ENCODE measurements at regions not wholly inside any gene's neighbourhood (a gene's known extent, or its start where the extent isn't known, plus 50 kb on each side); places are given as distances from the start of the nearest gene placed in this dataset.

GRCh38 chr20:36099106-36099505, 55.4 kb upstream of the EPB41L1 start:
- no peak for TF ChIP-seq TAF1 (conservative IDR thresholded peaks at IDR 0.05)
- TF ChIP-seq, protein P1, sequence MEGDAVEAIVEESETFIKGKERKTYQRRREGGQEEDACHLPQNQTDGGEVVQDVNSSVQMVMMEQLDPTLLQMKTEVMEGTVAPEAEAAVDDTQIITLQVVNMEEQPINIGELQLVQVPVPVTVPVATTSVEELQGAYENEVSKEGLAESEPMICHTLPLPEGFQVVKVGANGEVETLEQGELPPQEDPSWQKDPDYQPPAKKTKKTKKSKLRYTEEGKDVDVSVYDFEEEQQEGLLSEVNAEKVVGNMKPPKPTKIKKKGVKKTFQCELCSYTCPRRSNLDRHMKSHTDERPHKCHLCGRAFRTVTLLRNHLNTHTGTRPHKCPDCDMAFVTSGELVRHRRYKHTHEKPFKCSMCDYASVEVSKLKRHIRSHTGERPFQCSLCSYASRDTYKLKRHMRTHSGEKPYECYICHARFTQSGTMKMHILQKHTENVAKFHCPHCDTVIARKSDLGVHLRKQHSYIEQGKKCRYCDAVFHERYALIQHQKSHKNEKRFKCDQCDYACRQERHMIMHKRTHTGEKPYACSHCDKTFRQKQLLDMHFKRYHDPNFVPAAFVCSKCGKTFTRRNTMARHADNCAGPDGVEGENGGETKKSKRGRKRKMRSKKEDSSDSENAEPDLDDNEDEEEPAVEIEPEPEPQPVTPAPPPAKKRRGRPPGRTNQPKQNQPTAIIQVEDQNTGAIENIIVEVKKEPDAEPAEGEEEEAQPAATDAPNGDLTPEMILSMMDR (IDR thresholded peaks at IDR 0.05; ENCODE audit: low read depth, low read length, missing input control): no peak
- TF ChIP-seq YY1 (IDR thresholded peaks at IDR 0.05): no peak
- no peak for TF ChIP-seq HNF4G (IDR thresholded peaks at IDR 0.05)
- TF ChIP-seq, protein P2, sequence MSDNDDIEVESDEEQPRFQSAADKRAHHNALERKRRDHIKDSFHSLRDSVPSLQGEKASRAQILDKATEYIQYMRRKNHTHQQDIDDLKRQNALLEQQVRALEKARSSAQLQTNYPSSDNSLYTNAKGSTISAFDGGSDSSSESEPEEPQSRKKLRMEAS (IDR thresholded peaks at IDR 0.05): no peak
- no peak for TF ChIP-seq RAD21 (IDR thresholded peaks at IDR 0.05)
- no peak for TF ChIP-seq SP1 (IDR thresholded peaks at IDR 0.05)
- TF ChIP-seq, protein P3, sequence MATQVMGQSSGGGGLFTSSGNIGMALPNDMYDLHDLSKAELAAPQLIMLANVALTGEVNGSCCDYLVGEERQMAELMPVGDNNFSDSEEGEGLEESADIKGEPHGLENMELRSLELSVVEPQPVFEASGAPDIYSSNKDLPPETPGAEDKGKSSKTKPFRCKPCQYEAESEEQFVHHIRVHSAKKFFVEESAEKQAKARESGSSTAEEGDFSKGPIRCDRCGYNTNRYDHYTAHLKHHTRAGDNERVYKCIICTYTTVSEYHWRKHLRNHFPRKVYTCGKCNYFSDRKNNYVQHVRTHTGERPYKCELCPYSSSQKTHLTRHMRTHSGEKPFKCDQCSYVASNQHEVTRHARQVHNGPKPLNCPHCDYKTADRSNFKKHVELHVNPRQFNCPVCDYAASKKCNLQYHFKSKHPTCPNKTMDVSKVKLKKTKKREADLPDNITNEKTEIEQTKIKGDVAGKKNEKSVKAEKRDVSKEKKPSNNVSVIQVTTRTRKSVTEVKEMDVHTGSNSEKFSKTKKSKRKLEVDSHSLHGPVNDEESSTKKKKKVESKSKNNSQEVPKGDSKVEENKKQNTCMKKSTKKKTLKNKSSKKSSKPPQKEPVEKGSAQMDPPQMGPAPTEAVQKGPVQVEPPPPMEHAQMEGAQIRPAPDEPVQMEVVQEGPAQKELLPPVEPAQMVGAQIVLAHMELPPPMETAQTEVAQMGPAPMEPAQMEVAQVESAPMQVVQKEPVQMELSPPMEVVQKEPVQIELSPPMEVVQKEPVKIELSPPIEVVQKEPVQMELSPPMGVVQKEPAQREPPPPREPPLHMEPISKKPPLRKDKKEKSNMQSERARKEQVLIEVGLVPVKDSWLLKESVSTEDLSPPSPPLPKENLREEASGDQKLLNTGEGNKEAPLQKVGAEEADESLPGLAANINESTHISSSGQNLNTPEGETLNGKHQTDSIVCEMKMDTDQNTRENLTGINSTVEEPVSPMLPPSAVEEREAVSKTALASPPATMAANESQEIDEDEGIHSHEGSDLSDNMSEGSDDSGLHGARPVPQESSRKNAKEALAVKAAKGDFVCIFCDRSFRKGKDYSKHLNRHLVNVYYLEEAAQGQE (IDR thresholded peaks at IDR 0.05): no peak
- TF ChIP-seq FOXA1 (IDR thresholded peaks at IDR 0.05): no peak
- TF ChIP-seq, protein P4, sequence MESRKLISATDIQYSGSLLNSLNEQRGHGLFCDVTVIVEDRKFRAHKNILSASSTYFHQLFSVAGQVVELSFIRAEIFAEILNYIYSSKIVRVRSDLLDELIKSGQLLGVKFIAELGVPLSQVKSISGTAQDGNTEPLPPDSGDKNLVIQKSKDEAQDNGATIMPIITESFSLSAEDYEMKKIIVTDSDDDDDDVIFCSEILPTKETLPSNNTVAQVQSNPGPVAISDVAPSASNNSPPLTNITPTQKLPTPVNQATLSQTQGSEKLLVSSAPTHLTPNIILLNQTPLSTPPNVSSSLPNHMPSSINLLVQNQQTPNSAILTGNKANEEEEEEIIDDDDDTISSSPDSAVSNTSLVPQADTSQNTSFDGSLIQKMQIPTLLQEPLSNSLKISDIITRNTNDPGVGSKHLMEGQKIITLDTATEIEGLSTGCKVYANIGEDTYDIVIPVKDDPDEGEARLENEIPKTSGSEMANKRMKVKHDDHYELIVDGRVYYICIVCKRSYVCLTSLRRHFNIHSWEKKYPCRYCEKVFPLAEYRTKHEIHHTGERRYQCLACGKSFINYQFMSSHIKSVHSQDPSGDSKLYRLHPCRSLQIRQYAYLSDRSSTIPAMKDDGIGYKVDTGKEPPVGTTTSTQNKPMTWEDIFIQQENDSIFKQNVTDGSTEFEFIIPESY (IDR thresholded peaks at IDR 0.05): no peak
